Stomach (tissue), 8 donors: ENCODE measurements at regions not wholly inside any gene's neighbourhood (a gene's known extent, or its start where the extent isn't known, plus 50 kb on each side); places are given as distances from the start of the nearest gene placed in this dataset.

Experiments
- DNase-seq, 2 donors: peaks; one replicate each; pipeline versions ENCODE4 v3.0.0 to v3.0.0-alpha.2; 2013 to 2019
- H3K27ac ChIP-seq, 5 donors: fragments of 200-600 bp in 4 of 5; sonication (generic) in 4 of 5; one replicate each; pipeline ENCODE4 v1.5.1; 2013 to 2019; ENCODE audit warnings: mild to moderate bottlenecking in 1 of 5, moderate library complexity in 1 of 5
- H3K27me3 ChIP-seq, 3 donors: fragments of 200-600 bp; sonication (generic); one replicate each; pipeline ENCODE4 v1.5.1; 2017 to 2019; ENCODE audit warnings: mixed run types in 1 of 3
- H3K36me3 ChIP-seq, 4 donors: fragments of 200-600 bp; sonication (generic); 1 replicate in 3 of 4; 2 replicates in 1 of 4; pipeline ENCODE4 v1.5.1; 2016 to 2019
- H3K4me1 ChIP-seq, 4 donors: fragments of 200-600 bp; sonication (generic); one replicate each; pipeline ENCODE4 v1.5.1; 2016 to 2019
- H3K4me3 ChIP-seq, 4 donors: fragments of 200-600 bp; sonication (generic) in 3 of 4; one replicate each; pipeline ENCODE4 v1.5.1; 2016 to 2019; ENCODE audit warnings: mild to moderate bottlenecking in 1 of 4
- H3K9me3 ChIP-seq, 4 donors: fragments of 200-600 bp; sonication (generic); one replicate each; pipeline ENCODE4 v1.5.1; 2016 to 2019
- EP300 ChIP-seq: sonication (generic); formaldehyde crosslinking; IDR thresholded peaks from one replicate; pipeline ENCODE4 v1.6.1; 2017; ENCODE audit warnings: antibody characterized with exemption
- POLR2A ChIP-seq, 4 donors: fragments of 450-650 bp; IDR thresholded peaks; one replicate each; pipeline ENCODE4 v1.6.1; 2016; ENCODE audit warnings: antibody characterized with exemption in 4 of 4, control low read depth in 2 of 4, mild to moderate bottlenecking in 1 of 4, moderate library complexity in 1 of 4
- POLR2AphosphoS5 ChIP-seq, 3 donors: sonication (generic); formaldehyde crosslinking; IDR thresholded peaks; one replicate each; pipeline ENCODE4 v1.6.1; 2016; ENCODE audit warnings: antibody characterized with exemption in 3 of 3
- WGBS, 5 donors: extraction: QIAGEN DNeasy Blood & Tissue Kit in 3 of 5; methylation state at CpG; one replicate each; pipeline versions ENCODE4 v1.1.5 to v1.1.7; 2013 to 2018; 5-methylcytosine and 5-hydroxymethylcytosine counted together
- intact Hi-C: fragments of 100-400 bp; cut with DNase I; formaldehyde crosslinking; loops from one replicate; pipeline ENCODE4 v1.15.1; 2023; ENCODE audit warnings: low total_unique reads
- TF ChIP-seq, protein P1 (sequence below), 7 experiments: fragments of 450-650 bp in 4 of 7; fragments of 200-600 bp in 3 of 7; sonication (generic) in 3 of 7; IDR thresholded peaks; one replicate each; pipeline ENCODE4 v1.5.1; 2016 to 2019; ENCODE audit warnings: antibody characterized with exemption in 7 of 7, control low read depth in 2 of 7, mild to moderate bottlenecking in 1 of 7
- donor health status: healthy with polysubstance abuse.
- donor health status: Bipolar disorder and iron deficiency.
- donor health status: healthy.

DNA sequence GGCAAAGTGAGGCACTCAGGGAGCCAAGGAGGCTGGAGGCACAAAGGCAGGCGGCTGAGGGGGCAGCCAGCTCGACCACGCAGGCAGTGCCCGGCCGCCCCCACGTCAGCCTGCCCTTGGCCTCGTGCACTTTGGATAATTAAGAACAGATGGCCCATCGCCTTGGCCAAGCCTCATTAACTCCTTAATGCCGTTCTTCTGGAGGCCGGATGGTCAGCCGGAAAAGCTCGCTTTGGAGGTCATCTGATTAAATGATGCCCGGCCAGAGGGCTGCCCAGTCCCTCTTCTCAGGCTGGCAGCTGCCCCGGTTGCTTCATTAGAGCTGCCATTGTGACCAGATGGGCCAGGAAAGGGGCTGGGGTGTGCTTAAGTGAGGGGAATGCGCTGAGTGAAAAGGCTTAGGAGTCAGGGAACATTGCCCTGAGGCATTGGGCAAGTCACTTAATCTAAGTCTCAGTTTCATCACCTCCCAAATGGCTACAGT is 364.0 kb downstream of the NPIPA8 start:
- peak in 1 of 2 donors; percentile 48 for DNase-seq

DNA sequence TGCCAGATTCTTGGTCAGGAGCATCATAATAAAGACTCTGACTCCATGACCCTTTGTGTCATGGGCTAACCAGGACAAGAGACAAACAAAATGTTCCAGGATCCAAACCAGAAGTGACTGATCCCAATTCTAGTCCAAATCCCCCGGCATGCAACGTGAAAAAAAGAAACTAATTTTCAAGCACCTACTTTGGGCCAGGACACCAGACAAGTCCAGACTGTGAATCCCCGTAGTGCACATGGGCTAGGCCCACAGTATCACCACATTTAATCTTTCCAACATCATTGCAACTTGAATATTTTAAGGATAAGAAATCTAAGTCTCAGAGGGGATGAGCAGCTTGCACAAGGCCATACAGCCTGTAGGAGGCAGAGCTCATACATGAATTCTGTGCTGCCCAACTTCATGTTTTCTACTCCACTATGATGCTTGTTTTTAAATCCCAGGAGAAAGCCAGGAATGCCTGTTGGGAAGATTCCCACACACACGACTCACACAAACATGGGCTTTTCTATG is 365.7 kb downstream of the NPIPA8 start:
- H3K36me3 ChIP-seq: no peaks in the 10 kb centered on the region
- peaks cover 0 to 12% (median 0%) of the 10 kb centered on the region in 4 donors for H3K9me3 ChIP-seq
- no peaks in the 10 kb centered on the region for H3K4me1 ChIP-seq
- H3K27me3 ChIP-seq: peaks cover 0 to 5% (median 0%) of the 10 kb centered on the region in 3 donors
- intact Hi-C loops: no loop called here
- 63 to 71% (median 69%) methylated on average over 4 of the region's 4 CpGs for WGBS, 5 donors
- no peak overlapping the region for H3K27ac ChIP-seq
- no peak for DNase-seq
- H3K4me3 ChIP-seq: no peak overlapping the region
- TF ChIP-seq, protein P1, sequence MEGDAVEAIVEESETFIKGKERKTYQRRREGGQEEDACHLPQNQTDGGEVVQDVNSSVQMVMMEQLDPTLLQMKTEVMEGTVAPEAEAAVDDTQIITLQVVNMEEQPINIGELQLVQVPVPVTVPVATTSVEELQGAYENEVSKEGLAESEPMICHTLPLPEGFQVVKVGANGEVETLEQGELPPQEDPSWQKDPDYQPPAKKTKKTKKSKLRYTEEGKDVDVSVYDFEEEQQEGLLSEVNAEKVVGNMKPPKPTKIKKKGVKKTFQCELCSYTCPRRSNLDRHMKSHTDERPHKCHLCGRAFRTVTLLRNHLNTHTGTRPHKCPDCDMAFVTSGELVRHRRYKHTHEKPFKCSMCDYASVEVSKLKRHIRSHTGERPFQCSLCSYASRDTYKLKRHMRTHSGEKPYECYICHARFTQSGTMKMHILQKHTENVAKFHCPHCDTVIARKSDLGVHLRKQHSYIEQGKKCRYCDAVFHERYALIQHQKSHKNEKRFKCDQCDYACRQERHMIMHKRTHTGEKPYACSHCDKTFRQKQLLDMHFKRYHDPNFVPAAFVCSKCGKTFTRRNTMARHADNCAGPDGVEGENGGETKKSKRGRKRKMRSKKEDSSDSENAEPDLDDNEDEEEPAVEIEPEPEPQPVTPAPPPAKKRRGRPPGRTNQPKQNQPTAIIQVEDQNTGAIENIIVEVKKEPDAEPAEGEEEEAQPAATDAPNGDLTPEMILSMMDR (IDR thresholded peaks at IDR 0.05): no peak
- no peak for TF ChIP-seq POLR2AphosphoS5 (IDR thresholded peaks at IDR 0.05)
- no peak for TF ChIP-seq POLR2A (IDR thresholded peaks at IDR 0.05)
- TF ChIP-seq EP300: no peak

More for the DNA sequence above, 364.0 kb downstream of the NPIPA8 start:
- Histone ChIP-seq H3K36me3 (no peaks in the 10 kb centered on the region), H3K9me3 (peaks cover 0 to 4% (median 0%) of the 10 kb centered on the region in 4 donors), H3K4me1 (no peaks in the 10 kb centered on the region), H3K4me3 (no peak overlapping the region), H3K27me3 (peaks cover 0 to 5% (median 0%) of the 10 kb centered on the region in 3 donors), H3K27ac (no peak overlapping the region)
- WGBS, 5 donors: 54 to 77% (median 71%) methylated on average over 13 to 15 of the region's 15 CpGs
- intact Hi-C loops: no loop called here
- TF ChIP-seq POLR2A (IDR thresholded peaks at IDR 0.05): no peak
- TF ChIP-seq POLR2AphosphoS5 (IDR thresholded peaks at IDR 0.05): no peak
- TF ChIP-seq EP300: no peak
- TF ChIP-seq, protein P1 (IDR thresholded peaks at IDR 0.05): no peak

DNA sequence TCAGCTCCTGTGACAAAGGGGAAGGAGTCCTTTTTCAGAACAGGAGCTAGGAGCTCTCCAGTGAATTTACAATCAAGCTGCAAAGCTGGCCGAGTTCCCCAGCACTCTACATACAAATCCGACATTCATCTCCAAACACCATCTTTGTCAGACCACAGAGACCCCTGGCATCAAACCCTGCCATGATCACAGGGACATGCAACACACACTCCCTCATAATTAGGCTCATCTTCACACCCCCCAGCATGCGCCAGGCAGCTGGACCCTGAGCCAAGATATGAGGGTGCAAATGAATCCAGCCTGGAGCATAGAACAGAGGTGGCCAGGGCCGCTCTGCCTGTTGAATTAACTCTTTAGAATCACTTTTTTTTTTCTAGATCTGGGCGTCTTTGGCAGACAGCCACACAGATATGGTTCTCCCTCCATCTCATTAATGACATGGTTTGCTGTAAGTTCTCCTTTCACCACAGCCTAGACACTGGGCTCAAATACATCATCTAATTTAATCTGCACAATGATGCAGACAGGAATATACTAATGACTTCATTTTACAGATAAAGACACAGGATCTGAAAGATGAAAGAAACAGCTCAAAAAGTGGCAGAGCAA is 366.3 kb downstream of the NPIPA8 start:
- Histone ChIP-seq H3K27me3 (peaks cover 0 to 5% (median 0%) of the 10 kb centered on the region in 3 donors), H3K27ac (no peak overlapping the region), H3K4me3 (no peak overlapping the region), H3K36me3 (no peaks in the 10 kb centered on the region), H3K9me3 (peaks cover 0 to 12% (median 0%) of the 10 kb centered on the region in 4 donors), H3K4me1 (no peaks in the 10 kb centered on the region)
- DNase-seq: no peak
- 44 to 69% (median 60%) methylated on average over 5 of the region's 5 CpGs for WGBS, 5 donors
- intact Hi-C loops: no loop called here
- TF ChIP-seq POLR2AphosphoS5 (IDR thresholded peaks at IDR 0.05) (no peak), EP300 (no peak), POLR2A (IDR thresholded peaks at IDR 0.05) (no peak)
- TF ChIP-seq, protein P1 (IDR thresholded peaks at IDR 0.05): no peak

DNA sequence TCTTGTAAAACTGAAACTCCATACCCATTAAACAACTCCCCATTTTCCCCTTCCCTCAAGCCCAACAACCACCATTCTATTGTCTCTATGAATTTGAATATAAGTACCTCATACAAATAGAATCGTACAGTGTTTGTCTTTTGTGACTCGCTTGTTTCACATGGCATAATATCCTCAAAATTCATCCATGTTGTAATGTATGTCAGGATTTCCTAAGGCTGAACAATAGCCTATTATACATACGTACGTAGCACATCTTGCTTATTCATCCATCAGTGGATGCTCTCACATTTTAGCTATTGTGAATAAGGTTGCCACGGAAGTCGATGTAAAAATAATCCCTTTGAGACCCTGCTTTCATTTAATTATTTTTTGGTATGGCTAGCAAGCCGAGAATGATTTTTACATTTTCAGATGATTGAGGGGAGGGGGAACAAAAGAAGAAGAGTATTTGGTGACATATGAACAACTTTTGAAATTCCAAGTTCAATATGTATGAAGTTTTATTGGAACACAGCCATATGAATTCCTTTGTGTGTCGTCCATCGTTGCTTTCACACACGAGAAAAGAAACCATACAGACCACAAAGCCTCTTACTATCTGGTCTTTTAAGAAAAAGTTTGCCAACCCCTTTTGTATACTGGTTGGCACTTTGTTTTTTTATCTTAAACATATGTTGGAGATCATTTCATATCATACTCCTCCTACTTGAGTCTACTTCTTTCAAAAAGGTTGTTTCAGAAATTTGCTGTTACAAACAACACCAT is 371.2 kb downstream of the NPIPA8 start:
- Histone ChIP-seq H3K9me3 (peaks cover 0 to 12% (median 0%) of the 10 kb centered on the region in 4 donors), H3K36me3 (no peaks in the 10 kb centered on the region), H3K4me3 (no peak overlapping the region), H3K27me3 (no peaks in the 10 kb centered on the region), H3K4me1 (no peaks in the 10 kb centered on the region), H3K27ac (no peak overlapping the region)
- TF ChIP-seq, protein P1 (IDR thresholded peaks at IDR 0.05): no peak
- TF ChIP-seq POLR2AphosphoS5 (IDR thresholded peaks at IDR 0.05): no peak
- no peak for TF ChIP-seq EP300
- TF ChIP-seq POLR2A (IDR thresholded peaks at IDR 0.05): no peak
- WGBS, 5 donors: 76 to 85% (median 82%) methylated on average over 10 of the region's 10 CpGs
- intact Hi-C loops: no loop called here
- no peak for DNase-seq
